NB4 (cell line): ENCODE measurements at regions not wholly inside any gene's neighbourhood (a gene's known extent, or its start where the extent isn't known, plus 50 kb on each side); places are given as distances from the start of the nearest gene placed in this dataset.

Source experiments
- DNase-seq: peaks from one replicate; pipeline ENCODE4 v3.0.0; 2010; ENCODE audit warnings: low read depth
- H3K4me3 ChIP-seq: one replicate; pipeline ENCODE4 v1.5.1; 2011; ENCODE audit warnings: mild to moderate bottlenecking, low read depth, low read length, moderate library complexity
- CTCF ChIP-seq: IDR thresholded peaks from one replicate; pipeline ENCODE4 v1.5.1; 2012; ENCODE audit warnings: low read depth, low read length
- MAX ChIP-seq: IDR thresholded peaks from 2 replicates; pipeline ENCODE4 v1.6.1; 2011; ENCODE audit warnings: low read depth, low read length
- MYC ChIP-seq: IDR thresholded peaks from 2 replicates; pipeline ENCODE4 v1.6.1; 2011; ENCODE audit warnings: low read depth, low read length
- POLR2A ChIP-seq: IDR thresholded peaks from 2 replicates; pipeline ENCODE4 v1.6.1; 2011; ENCODE audit warnings: mild to moderate bottlenecking; ENCODE audit not compliant: insufficient read length; ENCODE audit errors: extremely low read depth

DNA sequence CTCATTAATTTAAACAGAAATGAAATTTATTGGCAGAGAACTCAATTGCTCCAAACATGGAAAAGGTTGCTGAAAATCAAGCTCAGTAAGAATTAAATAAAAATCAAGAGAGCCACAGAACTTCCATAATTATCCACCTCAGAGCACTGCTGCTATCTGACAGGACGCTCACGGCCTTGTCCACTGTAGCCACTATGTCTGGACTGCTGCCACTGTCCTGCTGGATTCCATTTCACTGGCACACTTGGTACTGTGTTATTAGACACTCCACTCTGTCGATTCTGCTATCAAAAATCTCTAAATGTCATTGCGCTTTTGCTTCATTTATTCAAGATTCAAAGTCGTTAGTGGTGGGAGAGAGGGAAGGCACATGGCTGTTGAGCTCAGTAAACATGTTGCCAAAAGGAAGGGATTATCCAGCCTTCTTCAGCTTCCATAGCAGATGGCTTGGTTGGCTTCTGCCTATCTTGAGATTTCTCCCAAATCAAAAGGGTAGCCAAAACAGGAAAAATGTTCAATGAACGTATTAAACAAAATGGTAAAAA lies 815.0 kb downstream of the CDH18 start:
- DNase-seq: no peak
- no peak overlapping the region for H3K4me3 ChIP-seq
- TF ChIP-seq POLR2A: no peak
- TF ChIP-seq CTCF: no peak
- no peak for TF ChIP-seq MYC
- no peak for TF ChIP-seq MAX

- no peak for TF ChIP-seq POLR2A
- no peak for DNase-seq
- no peak overlapping the region for H3K4me3 ChIP-seq
Measured at GRCh38 chr5:19175776-19176570, 812.0 kb downstream of the CDH18 start.

DNA sequence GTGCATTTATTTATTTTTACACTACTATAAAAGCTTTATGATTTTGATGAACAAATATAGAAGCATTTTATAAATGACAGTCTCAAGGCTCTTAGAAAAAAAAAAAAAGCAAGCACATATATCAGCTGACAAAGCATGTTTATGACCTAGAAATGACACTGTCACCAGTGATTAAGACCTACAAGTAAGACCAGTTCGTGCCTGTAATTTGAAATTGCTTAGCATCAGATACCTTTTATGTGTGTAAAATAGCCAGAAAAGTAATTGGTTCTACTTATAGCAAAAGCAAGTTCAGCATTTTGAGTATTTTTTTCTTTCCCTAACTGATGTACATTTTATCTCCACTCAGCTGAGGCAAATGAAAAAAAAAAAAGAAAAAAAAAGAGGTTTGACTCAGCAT lies 808.4 kb downstream of the CDH18 start:
- H3K4me3 ChIP-seq: no peak overlapping the region
- DNase-seq: no peak
- TF ChIP-seq CTCF (no peak), MYC (no peak), MAX (no peak), POLR2A (no peak)

DNA sequence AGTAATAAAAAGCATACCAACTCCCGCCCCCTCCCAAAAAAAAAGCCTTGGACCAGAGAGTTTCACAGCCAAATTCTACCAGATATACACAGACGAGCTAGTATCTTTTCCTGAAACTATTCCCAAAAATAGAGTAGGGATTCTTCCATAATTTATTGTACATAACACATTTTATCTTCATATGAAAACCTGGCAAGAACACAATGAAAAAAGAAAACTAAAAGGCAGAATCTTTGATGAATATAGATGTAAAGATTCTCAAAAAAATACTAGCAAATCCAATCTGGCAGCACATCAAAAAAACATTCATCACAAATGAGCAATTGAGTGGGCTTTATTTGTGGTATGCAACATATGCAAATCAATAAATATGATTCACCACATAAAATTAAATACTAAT lies 798.8 kb downstream of the CDH18 start:
- TF ChIP-seq POLR2A: no peak
- no peak for TF ChIP-seq MYC
- no peak for TF ChIP-seq CTCF
- no peak for TF ChIP-seq MAX
- DNase-seq: no peak
- H3K4me3 ChIP-seq: no peak overlapping the region

GRCh38 chr5:19193631-19194030 lies 794.4 kb downstream of the CDH18 start:
- TF ChIP-seq MYC: no peak
- TF ChIP-seq CTCF: no peak
- TF ChIP-seq POLR2A: no peak
- TF ChIP-seq MAX: no peak
- H3K4me3 ChIP-seq: no peak overlapping the region
- DNase-seq: no peak

DNA sequence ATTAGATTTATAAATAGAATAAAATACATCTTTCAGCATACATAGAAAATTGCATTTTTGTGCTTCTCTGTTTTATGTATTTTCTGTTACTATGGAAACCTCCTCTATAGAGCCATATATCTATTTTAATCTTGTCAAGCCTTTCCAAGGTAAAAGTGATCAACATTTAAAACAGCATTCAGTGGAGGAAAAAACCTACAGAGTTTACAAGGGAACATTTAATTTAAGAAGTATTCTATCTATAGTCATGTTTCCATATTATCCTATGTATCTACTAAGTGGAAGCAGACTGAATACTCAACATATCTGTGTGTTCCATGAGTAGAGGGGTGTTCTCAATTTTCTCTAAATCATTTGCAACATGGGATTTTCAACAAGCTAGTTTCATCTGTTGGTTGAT lies 791.4 kb downstream of the CDH18 start:
- TF ChIP-seq POLR2A: no peak
- no peak for TF ChIP-seq CTCF
- no peak for DNase-seq
- no peak overlapping the region for H3K4me3 ChIP-seq
